ENCODE measurements at regions not wholly inside any gene's neighbourhood (a gene's known extent, or its start where the extent isn't known, plus 50 kb on each side); places are given as distances from the start of the nearest gene placed in this dataset.

GRCh38 chr5:38673671-38674071 is 117.2 kb upstream of the LIFR start:
- TF ChIP-seq POLR2A (IDR thresholded peaks at IDR 0.05), result no peak
- TF ChIP-seq POLR2AphosphoS5 (IDR thresholded peaks at IDR 0.05), result no peak
